Ishikawa (cell line): ENCODE measurements at regions not wholly inside any gene's neighbourhood (a gene's known extent, or its start where the extent isn't known, plus 50 kb on each side); places are given as distances from the start of the nearest gene placed in this dataset.

ENCODE experiments used
- CEBPB ChIP-seq: IDR thresholded peaks from 2 replicates; pipeline ENCODE4 v1.6.1; 2012
- NFIC ChIP-seq: IDR thresholded peaks from 2 replicates; pipeline ENCODE4 v1.6.1; 2012
- RAD21 ChIP-seq: IDR thresholded peaks from 2 replicates; pipeline ENCODE4 v1.6.1; 2012; ENCODE audit warnings: low read depth
- REST ChIP-seq: IDR thresholded peaks from 2 replicates; pipeline ENCODE4 v1.6.1; 2012; ENCODE audit warnings: low read depth, mild to moderate bottlenecking
- TEAD4 ChIP-seq: IDR thresholded peaks from 2 replicates; pipeline ENCODE4 v1.6.1; 2012
- YY1 ChIP-seq: IDR thresholded peaks from 2 replicates; pipeline ENCODE4 v1.6.1; 2012; ENCODE audit warnings: low read depth

- TF ChIP-seq REST (no peak), CEBPB (no peak), TEAD4 (no peak), RAD21 (no peak), YY1 (no peak), NFIC (no peak)
These were observed 91.8 kb downstream of the C21orf91 start for GRCh38 chr21:17727361-17727760.
